MG63 (cell line): ENCODE measurements at regions not wholly inside any gene's neighbourhood (a gene's known extent, or its start where the extent isn't known, plus 50 kb on each side); places are given as distances from the start of the nearest gene placed in this dataset.
A peak's percentile ranks its signal among the peaks of the same experiment; 100 is the strongest.
"Not testable (repeated sequence)": the region's sequence is repeated elsewhere in the genome, so short reads cannot be mapped to it uniquely, and the experiment has no call there.

Experiments used
- DNase-seq: peaks from one replicate; pipeline ENCODE4 v3.0.0-alpha.2; 2020
- H3K27me3 ChIP-seq: fragments of 250-450 bp; sonication (Bioruptor Pico); 2 replicates; pipeline ENCODE4 v1.5.1; 2020; ENCODE audit warnings: mild to moderate bottlenecking, moderate library complexity
- H3K36me3 ChIP-seq: fragments of 250-450 bp; sonication (Bioruptor Pico); 2 replicates; pipeline ENCODE4 v1.5.1; 2020; ENCODE audit warnings: mild to moderate bottlenecking, moderate library complexity
- H3K4me3 ChIP-seq: fragments of 250-450 bp; sonication (Bioruptor Pico); 2 replicates; pipeline ENCODE4 v1.5.1; 2020; ENCODE audit warnings: mild to moderate bottlenecking, moderate library complexity
- H3K9me3 ChIP-seq: fragments of 250-450 bp; sonication (Bioruptor Pico); 2 replicates; pipeline ENCODE4 v1.5.1; 2020; ENCODE audit warnings: mild to moderate bottlenecking, moderate library complexity

GRCh38 chr21:5090132-5091079 lies 5431.0 kb upstream of the TPTE start:
- not testable (repeated sequence) for DNase-seq, H3K4me3 ChIP-seq, H3K9me3 ChIP-seq, H3K27me3 ChIP-seq, H3K36me3 ChIP-seq

DNA sequence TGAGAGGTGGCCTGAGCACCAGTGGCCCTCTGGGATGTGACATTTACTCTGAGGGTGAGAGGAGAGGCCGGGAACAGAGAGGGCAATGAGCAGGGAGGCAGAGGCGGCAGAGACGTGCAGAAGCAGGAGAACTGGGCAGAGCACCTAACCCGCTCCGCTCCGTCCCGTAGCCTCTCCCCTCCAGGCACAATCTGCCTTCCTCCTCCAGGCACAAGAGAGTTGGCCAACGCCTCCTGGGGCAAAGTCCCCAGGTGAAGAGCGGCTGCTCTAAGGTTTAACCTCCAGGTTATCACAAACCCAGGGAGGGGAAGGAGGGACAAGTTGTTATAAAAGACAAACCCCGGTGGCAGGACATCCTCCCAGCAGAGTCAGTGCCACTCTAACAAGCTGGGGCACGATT lies 5430.1 kb upstream of the TPTE start:
- DNase-seq, H3K9me3 ChIP-seq: not testable (repeated sequence)

GRCh38 chr21:5095628-5096027 lies 5425.8 kb upstream of the TPTE start:
- H3K4me3 ChIP-seq, DNase-seq, H3K9me3 ChIP-seq, H3K27me3 ChIP-seq, H3K36me3 ChIP-seq: not testable (repeated sequence)

More for the DNA sequence above, 5430.1 kb upstream of the TPTE start:
- H3K4me3 ChIP-seq, H3K27me3 ChIP-seq, H3K36me3 ChIP-seq: not testable (repeated sequence)

DNA sequence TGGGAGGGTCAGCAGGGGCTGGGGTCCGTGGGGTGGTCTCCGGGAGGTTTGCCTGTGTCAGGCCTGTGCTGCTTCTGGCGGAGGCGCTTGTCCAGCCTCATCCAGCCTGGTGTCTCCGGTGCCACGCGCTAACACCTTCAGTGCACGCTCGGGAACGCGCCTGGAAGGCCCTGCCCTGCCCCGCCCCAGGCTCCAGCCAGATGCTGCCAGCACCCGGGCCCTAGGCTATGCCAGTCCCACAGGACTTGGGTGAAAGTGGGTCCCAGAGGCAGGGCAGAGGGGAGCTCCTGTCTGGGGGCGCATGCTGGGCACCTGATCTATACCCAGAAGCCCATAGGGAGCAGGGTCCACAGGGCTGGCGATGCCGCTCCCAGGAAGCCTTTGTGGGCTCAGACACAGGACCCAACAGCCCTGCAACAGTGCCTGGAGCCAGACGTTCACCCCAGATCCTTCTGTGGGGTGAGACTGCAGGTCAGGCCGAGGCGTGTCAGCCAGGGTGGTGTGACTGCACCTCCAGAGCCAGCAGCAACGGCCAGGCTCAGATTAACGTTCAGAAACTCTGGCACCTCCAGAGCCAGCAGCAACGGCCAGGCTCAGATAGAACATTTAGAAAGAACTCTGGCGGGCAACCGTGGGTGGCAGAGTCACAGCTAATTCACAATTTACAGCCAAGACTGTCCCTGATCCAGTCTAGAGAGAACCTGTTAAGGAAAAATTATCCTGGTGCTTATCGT lies 5423.2 kb upstream of the TPTE start:
- not testable (repeated sequence) for H3K27me3 ChIP-seq, H3K9me3 ChIP-seq, H3K4me3 ChIP-seq, H3K36me3 ChIP-seq, DNase-seq

GRCh38 chr21:5100604-5101174 lies 5420.7 kb upstream of the TPTE start:
- H3K4me3 ChIP-seq, DNase-seq, H3K9me3 ChIP-seq, H3K36me3 ChIP-seq, H3K27me3 ChIP-seq: not testable (repeated sequence)

DNA sequence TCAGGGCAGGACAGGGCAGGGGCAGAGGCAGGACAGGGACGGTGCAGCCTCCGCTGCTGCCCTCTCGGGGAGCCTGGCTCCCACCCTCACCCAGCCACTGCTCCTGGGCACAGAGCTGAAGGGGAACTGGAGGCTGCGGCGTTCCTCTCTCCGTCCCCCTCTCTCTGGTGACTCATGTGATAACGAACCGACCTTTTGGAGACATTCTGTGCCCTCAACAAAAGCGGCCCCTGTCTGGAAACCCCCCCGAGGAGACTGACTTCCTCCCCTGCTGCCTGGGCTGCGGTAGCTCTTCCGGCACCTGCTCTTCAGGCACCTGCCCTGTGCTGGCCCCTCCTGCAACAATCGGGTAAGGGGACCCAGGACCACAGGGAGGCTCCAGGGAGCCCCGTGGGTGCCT lies 5419.6 kb upstream of the TPTE start:
- H3K4me3 ChIP-seq, H3K36me3 ChIP-seq, DNase-seq, H3K27me3 ChIP-seq, H3K9me3 ChIP-seq: not testable (repeated sequence)

- not testable (repeated sequence) for H3K36me3 ChIP-seq, DNase-seq, H3K9me3 ChIP-seq, H3K4me3 ChIP-seq, H3K27me3 ChIP-seq
Measured at GRCh38 chr21:5103880-5104561, 5417.4 kb upstream of the TPTE start.

DNA sequence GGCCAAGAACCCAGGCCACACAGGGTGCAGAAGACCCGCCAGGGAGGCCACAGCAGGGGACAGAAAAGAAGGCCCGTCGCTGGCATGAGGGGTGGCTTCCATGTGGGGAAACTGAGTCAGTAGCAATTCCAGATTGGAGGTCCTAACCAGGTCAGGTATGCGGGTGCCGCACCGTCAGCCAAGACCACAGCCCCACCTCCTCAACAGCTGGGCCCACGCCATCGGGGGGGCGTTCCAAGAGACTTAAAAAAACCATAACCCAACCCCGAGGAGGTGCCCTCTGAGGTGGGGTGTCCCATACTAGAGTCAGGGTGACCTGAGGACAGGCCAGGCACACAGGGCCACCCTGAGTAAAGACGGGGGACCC lies 5416.8 kb upstream of the TPTE start:
- not testable (repeated sequence) for DNase-seq, H3K9me3 ChIP-seq, H3K36me3 ChIP-seq, H3K27me3 ChIP-seq, H3K4me3 ChIP-seq

- H3K36me3 ChIP-seq, DNase-seq, H3K9me3 ChIP-seq, H3K4me3 ChIP-seq, H3K27me3 ChIP-seq: not testable (repeated sequence)
Measured at GRCh38 chr21:5105939-5106708, 5415.3 kb upstream of the TPTE start.

DNA sequence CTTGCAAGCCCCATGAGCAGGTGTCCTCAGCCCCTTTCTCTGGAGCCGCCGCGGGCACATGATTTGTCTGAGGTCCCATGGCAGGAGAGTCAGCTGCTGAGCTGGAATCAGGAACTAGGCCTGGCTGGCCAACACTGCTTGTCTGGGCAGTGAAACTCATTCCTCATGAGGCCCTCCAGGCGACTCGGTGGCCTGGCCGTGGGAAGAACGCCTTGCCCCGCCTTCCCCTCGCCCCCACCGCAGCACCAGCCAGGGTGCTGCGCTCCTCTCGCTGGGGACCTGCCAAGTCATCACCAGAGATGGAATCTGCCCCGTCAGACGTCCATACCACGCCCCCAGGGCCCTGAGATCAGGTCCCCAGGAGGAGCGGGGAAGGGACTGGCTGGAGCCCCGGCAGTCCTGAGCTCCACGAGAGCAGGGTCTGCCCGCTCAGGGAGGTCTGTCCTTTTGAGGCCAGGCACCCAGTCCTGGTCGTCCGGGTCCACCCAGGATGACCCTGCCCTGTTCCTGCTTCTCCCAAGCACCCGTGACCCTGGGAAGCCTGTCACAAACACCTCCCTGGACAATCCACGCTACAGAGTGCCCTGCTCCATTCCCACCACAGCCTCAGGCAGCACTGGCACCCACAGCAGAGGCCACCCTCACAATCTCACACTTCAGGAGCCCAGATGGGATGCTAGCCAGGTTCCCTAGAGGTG lies 5414.5 kb upstream of the TPTE start:
- H3K27me3 ChIP-seq, H3K36me3 ChIP-seq, H3K4me3 ChIP-seq, H3K9me3 ChIP-seq, DNase-seq: not testable (repeated sequence)

DNA sequence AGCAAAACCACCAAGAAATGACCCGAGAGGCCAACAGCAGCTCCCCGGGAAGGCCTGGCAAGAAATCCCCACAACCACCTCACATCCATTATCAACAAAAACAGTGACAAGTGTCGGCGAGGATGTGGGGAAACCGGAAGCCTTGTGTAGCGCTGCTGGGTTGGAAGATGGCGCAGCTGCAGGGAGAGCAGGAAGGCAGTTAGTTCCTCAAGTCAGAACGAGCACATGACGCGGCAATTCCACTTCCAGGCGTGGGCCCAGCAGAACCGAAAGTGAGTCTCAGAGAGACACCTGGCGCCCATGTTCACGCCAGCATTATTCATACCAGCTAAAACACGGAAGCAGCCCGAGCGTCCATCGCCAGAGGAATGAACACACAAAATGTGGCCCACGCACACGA lies 5413.7 kb upstream of the TPTE start:
- not testable (repeated sequence) for DNase-seq, H3K36me3 ChIP-seq, H3K27me3 ChIP-seq, H3K4me3 ChIP-seq, H3K9me3 ChIP-seq

DNA sequence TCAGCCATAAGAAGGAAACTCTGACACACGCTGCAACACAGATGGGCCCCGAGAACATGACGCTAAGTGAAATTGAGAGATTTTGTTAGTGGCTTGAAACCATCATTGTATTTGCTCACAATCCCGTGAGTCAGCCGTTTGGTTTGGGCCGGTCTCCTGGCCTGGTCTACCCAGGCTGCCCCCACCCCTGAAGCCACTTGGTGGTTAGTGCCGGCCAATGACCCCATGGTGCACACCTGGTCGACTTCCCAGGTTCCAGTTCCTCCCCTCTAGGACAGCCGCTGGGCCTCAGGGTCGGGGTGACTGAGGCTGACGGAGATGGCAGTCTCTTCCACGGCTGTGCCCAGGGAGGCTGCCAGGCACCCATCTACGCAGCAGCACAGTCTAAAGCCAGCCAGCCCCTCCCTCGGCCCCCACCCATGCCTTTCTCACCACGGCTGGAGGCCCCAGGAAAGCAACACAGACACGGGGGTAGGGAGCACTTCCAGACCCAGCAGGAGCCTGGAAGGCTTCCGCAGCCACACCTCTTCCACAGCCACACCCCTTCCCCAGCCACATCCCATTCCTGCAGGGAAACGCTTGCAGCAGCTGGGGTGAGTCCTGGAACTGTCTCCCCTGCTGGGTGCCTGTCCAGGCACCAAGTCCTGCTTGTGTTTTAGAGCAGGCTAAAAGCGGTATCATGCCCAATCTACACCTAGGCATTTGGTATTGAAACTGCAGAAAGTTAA lies 5413.2 kb upstream of the TPTE start:
- H3K36me3 ChIP-seq, H3K9me3 ChIP-seq, H3K4me3 ChIP-seq, H3K27me3 ChIP-seq: not testable (repeated sequence)
- peak; percentile 66 for DNase-seq

GRCh38 chr21:5111197-5111596 lies 5410.2 kb upstream of the TPTE start:
- H3K9me3 ChIP-seq, DNase-seq, H3K36me3 ChIP-seq, H3K27me3 ChIP-seq, H3K4me3 ChIP-seq: not testable (repeated sequence)

DNA sequence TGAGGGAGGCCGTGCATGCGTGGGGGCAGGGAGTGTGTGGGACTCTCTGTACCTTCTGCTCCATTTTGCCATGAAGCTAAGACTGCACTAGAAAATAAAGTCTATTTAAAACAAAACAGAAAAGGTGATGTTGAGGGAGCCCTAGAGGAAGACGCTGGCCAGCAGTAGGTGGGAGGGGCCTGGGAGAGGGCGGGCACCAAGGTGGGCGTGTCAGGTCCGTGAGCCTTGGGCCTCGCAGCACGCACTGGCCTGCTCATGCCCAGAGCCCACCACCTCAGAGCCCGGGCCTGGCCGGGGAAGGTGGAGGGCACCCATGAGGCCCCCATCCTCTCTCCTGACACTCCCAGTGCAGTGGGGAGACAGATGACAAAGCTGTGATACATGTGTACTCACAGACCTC lies 5408.3 kb upstream of the TPTE start:
- DNase-seq, H3K36me3 ChIP-seq, H3K4me3 ChIP-seq, H3K27me3 ChIP-seq, H3K9me3 ChIP-seq: not testable (repeated sequence)

DNA sequence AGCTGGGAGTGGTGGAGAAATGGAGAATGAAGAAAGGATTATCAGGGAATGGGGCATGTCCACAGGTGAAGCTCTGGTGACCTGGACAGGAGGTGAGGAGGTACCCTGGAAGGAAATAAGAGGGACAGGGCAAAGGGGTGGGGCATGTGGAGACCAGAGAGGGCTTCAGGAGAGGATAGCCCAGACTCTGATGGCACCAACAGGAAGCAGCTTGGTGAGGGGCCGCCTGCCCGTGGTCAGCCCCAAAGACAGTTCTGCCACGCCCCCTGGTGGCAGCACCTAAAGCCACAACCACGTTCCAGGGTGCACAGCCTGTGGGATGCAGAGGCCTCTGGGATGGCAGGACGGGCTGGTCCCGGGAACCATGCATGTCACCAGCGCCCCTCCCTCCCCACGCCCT lies 5406.9 kb upstream of the TPTE start:
- H3K27me3 ChIP-seq, H3K36me3 ChIP-seq, H3K4me3 ChIP-seq, DNase-seq, H3K9me3 ChIP-seq: not testable (repeated sequence)
